DND-41 (cell line): ENCODE measurements at regions not wholly inside any gene's neighbourhood (a gene's known extent, or its start where the extent isn't known, plus 50 kb on each side); places are given as distances from the start of the nearest gene placed in this dataset.

Experiments
- CTCF ChIP-seq: IDR thresholded peaks from 2 replicates; pipeline ENCODE4 v1.5.1; 2012; ENCODE audit warnings: borderline replicate concordance, low read length, moderate library complexity, mild to moderate bottlenecking; ENCODE audit not compliant: poor library complexity, severe bottlenecking; ENCODE audit errors: extremely low read depth
- EZH2 ChIP-seq: IDR thresholded peaks from 3 replicates; pipeline ENCODE4 v1.6.1; 2012; ENCODE audit warnings: borderline replicate concordance, low read depth, mild to moderate bottlenecking, moderate library complexity, low read length, inconsistent platforms; ENCODE audit not compliant: severe bottlenecking

GRCh38 chr5:173790177-173790719 lies 97.9 kb upstream of the CPEB4 start:
- TF ChIP-seq CTCF, result no peak
- TF ChIP-seq EZH2, result no peak
